ENCODE measurements at regions not wholly inside any gene's neighbourhood (a gene's known extent, or its start where the extent isn't known, plus 50 kb on each side); places are given as distances from the start of the nearest gene placed in this dataset.

DNA sequence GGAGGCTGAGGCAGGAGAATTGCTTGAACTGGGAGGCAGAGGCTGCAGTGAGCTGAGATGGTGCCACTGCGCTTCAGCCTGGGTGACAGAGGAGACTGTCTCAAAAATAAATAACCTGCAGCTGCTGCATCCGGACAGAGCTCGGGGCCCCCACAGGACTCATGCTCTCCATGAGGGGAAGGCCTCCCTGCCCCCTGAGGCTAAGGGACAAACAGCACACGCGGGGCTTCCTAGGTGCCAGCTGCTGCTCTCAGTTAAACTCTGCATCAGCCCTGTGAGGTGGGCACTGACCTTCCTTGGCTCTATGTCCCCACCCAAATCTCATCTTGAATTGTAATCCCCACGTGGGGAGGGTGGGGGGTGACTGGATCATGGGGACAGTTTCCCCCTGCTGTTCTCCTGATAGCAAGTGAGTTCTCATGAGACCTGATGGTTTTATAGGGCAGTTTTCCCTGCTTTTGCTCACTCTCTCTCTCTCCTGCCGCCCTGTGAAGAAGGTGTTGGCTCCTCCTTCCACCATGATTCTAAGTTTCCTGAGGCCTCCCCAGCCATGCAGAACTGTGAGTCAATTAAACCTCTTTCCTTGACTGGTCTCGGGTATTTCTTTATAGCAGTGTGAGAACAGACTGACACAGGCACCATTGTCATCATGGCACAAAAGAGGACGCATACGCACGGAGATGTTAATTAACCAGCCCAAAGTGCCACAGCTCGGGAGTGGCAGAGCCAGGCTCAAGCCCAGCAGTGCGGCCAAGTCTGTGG is 49.9 kb upstream of the TAF1B start:
- Histone ChIP-seq H3F3A (ENCODE audit: low read depth) (no peaks in the 10 kb centered on the region), H3K27me3 (ENCODE audit: insufficient read depth, low read length, poor library complexity, severe bottlenecking) (no peaks in the 10 kb centered on the region), H3K9ac (ENCODE audit: low read depth, low read length, poor library complexity, severe bottlenecking) (no peak overlapping the region), H3K4me3 (ENCODE audit: low read length, poor library complexity, severe bottlenecking) (no peak overlapping the region), H3K79me2 (ENCODE audit: insufficient read depth, low read length) (no peaks in the 10 kb centered on the region), H2AFZ (ENCODE audit: low read length) (no peak overlapping the region), H3K36me3 (ENCODE audit: insufficient read depth, low read length) (no peaks in the 10 kb centered on the region), H3K4me1 (ENCODE audit: insufficient read depth, low read length, poor library complexity, severe bottlenecking) (peaks cover 1% of the 10 kb centered on the region), H4K20me1 (ENCODE audit: insufficient read depth, low read length, poor library complexity, severe bottlenecking) (no peaks in the 10 kb centered on the region), H3K9me3 (ENCODE audit: insufficient read depth, low read depth, low read length) (no peaks in the 10 kb centered on the region), H3K4me2 (ENCODE audit: low read depth, low read length, poor library complexity, severe bottlenecking) (no peak overlapping the region), H3K9me2 (replicated peaks; ENCODE audit: low read depth, low read length) (no peaks in the 10 kb centered on the region)
- TF ChIP-seq CTCF (conservative IDR thresholded peaks at IDR 0.05; ENCODE audit: low read length): no peak
- TF ChIP-seq EZH2phosphoT487 (IDR thresholded peaks at IDR 0.05; ENCODE audit: borderline replicate concordance): no peak
